ENCODE measurements at regions not wholly inside any gene's neighbourhood (a gene's known extent, or its start where the extent isn't known, plus 50 kb on each side); places are given as distances from the start of the nearest gene placed in this dataset.

- intact Hi-C loops (cut with micrococcal nuclease): no loop called here
Measured at GRCh38 chr3:187896646-187897045, 151.4 kb upstream of the BCL6 start.

- intact Hi-C loops (cut with micrococcal nuclease): no loop called here
Measured at GRCh38 chr3:187899246-187899645, 154.0 kb upstream of the BCL6 start.

- intact Hi-C loops (cut with micrococcal nuclease): no loop called here
Measured at GRCh38 chr3:187900993-187901755, 155.9 kb upstream of the BCL6 start.

- intact Hi-C loops (cut with micrococcal nuclease): no loop called here
Measured at GRCh38 chr3:187902041-187902471, 156.8 kb upstream of the BCL6 start.

GRCh38 chr3:187902936-187903335 lies 157.7 kb upstream of the BCL6 start:
- intact Hi-C loops (cut with micrococcal nuclease): no loop called here

DNA sequence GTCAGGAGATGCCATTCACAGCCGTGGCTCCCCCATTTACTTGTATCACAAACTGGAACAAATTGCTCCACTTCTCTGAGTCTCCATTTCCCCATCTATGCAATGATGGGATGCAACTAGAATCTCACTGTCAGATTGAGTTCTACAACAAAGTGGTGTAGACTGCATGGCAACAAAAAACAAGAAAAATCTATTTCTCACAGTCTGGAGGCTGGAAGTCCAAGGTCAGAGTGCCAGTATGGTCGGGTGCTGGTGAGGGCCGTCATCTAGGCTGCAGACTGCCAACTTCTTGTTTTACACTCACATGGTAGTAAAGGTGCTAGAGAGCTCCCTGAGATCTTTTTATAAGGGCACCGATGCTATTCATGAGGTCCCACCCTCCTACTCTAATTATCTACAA lies 158.4 kb upstream of the BCL6 start:
- intact Hi-C loops (cut with micrococcal nuclease): no loop called here

DNA sequence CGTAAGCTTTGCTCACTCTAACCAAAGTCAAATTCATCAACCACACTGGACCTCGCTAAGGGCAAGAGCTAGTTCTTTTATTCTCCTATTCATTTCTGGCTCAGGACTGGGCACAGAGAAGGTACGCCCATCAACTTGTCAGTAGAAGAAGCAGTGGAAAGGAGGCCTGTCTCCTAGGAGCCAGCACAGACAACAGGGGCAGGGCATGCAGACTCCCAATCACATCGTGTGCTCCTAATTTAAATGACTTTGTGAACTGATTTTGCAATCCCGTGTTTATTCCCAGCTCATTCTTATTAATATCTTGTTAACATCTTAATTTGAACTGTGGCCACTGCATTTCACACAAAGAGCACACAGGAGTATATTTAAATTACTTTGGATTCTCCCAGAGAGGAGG lies 161.1 kb upstream of the BCL6 start:
- intact Hi-C loops (cut with micrococcal nuclease): no loop called here

GRCh38 chr3:187906920-187907319 lies 161.7 kb upstream of the BCL6 start:
- intact Hi-C loops (cut with micrococcal nuclease): no loop called here

GRCh38 chr3:187909866-187910265 lies 164.6 kb upstream of the BCL6 start:
- intact Hi-C loops (cut with micrococcal nuclease): loop anchor here (10.0 kb wide), 1 partner anchor 1415 kb away; no protein-coding TSS in a partner anchor

GRCh38 chr3:187912007-187912406 lies 166.7 kb upstream of the BCL6 start:
- intact Hi-C loops (cut with micrococcal nuclease): loop anchor here (10.0 kb wide), 1 partner anchor 1413 kb away; no protein-coding TSS in a partner anchor

DNA sequence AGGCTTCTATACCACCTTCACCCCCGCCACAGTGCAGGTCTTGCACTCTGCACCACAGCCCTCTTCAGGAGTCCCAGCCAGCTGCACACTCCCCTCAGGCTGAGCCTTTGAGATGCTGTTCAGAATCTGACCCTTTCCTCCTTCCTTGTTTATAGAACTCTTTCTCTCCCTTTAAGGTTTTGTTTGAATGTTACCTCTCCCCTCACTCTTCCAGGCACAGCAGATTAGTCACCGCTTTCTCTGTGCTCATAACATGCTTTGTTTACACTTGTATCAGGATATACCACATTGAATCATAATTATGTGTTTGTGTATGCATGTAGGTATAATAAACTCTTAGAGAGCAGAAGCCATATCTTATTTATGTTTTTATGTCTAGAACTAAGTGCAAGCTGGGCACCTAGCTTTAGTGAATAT lies 168.4 kb upstream of the BCL6 start:
- intact Hi-C loops (cut with micrococcal nuclease): loop anchor here (10.0 kb wide), 1 partner anchor 1411 kb away; no protein-coding TSS in a partner anchor

DNA sequence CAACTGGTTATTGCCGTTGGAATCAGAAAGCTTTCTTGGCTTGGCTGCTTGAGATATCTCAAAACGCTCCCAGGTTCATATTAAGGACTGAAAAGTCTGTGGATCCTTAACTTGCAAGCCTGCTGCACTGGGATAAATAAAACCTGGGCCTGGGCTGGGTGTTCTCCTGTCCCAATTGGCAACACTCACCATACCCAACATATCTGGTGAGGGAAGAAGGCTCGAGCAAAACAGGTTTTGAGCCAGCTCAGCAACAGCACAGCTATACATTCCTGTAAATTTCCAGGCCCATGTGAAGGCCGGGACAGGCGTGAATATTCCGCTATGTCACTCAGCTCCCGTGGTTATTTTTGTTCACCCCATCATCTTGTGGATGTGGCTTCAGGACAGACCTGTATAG lies 169.0 kb upstream of the BCL6 start:
- intact Hi-C loops (cut with micrococcal nuclease): loop anchor here (10.0 kb wide), 1 partner anchor 1411 kb away; no protein-coding TSS in a partner anchor

DNA sequence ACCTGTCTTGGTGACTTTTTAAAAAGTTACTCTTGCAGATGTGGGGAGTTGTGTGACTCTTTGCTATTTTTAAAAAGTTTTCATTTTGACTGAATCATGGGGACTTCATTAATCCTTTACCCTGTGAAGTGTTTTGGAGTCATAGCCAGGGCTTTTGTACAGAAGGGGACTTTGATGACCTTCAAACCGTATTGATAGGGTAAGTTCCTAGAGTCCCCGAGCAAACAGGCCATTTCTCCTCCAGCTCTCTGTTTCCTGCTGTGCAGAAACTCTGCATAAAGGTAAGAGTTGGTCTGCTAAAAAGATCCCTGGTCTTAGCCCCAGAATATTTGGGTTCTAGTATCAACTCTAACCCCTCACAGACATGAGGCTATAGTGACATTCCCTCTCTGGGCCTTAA lies 170.8 kb upstream of the BCL6 start:
- intact Hi-C loops (cut with micrococcal nuclease): loop anchor here (5.0 to 10.0 kb wide), 2 partner anchors 381 to 1409 kb away; no protein-coding TSS in a partner anchor

DNA sequence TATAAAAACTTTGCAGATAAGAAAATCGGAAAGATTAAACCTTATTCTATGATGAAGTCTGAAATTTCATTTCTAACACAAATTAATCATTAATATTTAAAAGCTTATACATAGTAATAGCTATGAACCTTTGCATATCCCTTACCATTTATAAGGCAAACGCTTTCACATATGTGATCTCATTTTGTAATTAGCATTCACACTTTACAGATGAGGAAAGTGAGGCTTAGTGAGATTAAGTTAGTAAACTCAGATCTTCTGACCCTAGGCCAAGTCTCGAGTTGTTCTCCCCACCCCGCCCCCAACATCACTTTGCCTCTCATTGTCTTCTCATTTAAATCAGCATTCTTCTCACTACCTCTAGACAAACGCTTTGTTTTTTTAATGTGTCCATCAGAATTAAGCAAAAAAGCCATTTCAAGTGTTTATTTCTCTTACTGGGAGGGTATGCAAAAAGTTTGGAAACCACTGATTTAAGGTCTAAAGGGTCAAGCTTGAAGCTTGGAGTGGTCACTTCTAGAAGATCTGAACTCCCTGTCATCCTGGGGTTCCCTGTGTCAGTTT lies 172.9 kb upstream of the BCL6 start:
- intact Hi-C loops (cut with micrococcal nuclease): loop anchor here (2.0 to 10.0 kb wide), 6 partner anchors 379 to 1407 kb away; no protein-coding TSS in a partner anchor

GRCh38 chr3:187919048-187919447 lies 173.8 kb upstream of the BCL6 start:
- intact Hi-C loops (cut with micrococcal nuclease): loop anchor here (1.0 to 10.0 kb wide), 16 partner anchors 44 to 1406 kb away; partner anchors contain the start of gene LPP

DNA sequence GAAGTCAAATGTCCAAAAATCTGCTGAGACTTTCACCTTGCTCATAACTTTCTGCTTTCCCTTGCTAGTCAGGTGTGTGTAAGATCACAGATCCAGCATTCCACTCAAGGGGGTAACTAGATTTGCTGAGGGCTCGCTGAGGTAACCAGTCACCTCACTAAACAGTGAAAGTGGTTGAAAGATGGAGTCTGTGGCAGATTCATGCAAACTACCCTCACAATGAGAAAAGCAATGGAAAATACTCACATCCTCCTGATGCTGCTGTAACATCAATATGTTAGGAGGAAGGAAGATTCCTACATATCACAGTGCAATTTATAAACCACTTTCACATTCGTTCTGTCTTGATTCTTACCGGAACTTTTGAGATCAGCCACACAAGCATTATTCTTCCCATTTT lies 174.3 kb upstream of the BCL6 start:
- intact Hi-C loops (cut with micrococcal nuclease): loop anchor here (1.0 to 10.0 kb wide), 16 partner anchors 44 to 1405 kb away; partner anchors contain the start of gene LPP

DNA sequence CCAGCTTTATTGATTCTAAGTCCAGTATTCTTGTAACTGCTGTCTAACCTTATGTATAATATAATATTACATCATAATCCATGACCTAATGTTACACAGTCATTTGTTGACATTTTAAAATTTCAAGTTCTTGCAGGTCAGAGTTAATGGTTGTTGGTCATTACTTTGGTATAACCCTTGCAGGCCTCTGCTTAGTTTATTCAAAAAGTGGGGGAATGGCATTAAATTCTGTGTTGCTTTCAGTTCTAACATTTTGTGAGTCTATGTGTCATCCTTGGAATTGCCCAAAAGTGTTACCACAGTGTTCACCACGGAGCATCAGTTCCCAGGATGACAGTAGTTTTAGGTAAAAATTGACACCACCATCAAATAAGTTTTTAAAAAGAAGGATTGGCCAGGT lies 174.8 kb upstream of the BCL6 start:
- intact Hi-C loops (cut with micrococcal nuclease): no loop called here

DNA sequence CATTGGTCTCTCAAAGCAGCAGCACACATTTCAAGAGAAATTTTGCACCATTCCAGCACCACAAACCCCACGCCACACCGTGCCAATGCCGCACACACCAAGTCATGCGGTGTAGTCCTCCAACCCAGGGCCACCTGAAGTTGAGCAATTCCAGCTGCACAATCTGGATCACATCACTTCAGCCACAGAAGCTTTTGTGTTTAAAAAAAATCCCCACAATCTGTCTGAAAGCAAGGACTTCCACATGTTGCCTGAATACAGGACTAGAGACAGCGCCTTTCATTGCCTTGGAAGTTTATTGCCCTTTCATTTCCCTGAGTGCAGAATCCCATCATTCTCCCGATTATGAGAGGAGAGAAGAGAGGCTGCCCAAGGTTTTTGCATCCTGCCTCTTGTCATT lies 175.6 kb upstream of the BCL6 start:
- intact Hi-C loops (cut with micrococcal nuclease): no loop called here

GRCh38 chr3:187921391-187922074 lies 176.3 kb upstream of the BCL6 start:
- intact Hi-C loops (cut with micrococcal nuclease): no loop called here

DNA sequence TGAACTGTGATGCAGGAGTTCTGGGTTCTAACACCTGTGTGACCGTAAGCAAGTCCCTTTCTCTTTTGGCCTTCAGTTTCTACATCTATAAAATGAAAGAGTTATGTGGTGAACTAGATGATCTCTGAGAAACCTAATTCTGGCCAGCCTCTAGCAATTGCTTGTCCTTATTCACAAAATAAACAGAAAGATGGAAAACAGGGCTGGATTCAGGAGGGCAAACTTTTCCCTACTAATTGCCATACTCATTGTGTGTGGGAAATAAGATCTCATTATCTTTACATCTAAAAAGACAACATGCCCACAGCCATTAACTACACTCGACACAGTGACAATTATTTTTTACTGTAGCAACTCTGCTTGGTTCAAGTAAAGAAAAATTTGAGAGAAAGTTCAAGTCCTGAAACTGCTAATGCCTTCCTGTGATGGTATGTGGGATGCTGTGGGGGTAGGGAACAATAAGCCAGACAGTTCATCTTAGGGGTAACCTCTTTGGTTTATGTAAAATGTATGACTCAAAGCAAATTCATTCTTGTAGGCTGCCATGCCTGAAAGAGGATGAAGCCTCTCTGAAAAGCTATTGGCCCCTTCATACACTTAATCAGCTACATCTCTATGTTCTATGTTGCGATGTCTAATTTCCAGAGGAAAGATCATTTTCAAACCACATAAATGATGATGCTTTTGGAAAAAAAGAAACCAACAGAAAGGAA lies 177.6 kb upstream of the BCL6 start:
- intact Hi-C loops (cut with micrococcal nuclease): no loop called here

DNA sequence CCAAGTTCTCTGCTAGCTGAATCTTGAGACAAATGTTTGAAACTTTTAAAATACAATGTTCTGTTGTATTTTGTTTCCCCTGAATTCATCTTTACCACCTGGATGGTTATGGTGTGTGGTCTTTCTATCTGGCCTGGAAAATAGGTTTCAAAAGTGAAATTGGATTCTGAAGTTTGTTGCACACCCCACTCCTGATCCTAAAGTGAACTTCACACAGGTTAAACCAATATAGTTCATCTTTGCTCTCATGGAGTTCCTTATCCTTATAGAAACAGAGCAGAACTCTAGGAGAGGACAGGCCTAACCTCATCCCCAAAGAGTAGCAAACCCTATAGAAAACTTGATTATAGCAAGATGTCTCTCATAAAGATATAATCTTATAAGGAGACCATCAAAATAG lies 179.4 kb upstream of the BCL6 start:
- intact Hi-C loops (cut with micrococcal nuclease): no loop called here
